Prostate gland (tissue), 2 donors: ENCODE measurements at regions not wholly inside any gene's neighbourhood (a gene's known extent, or its start where the extent isn't known, plus 50 kb on each side); places are given as distances from the start of the nearest gene placed in this dataset.

Experiments used
- DNase-seq: peaks from one replicate; pipeline ENCODE4 v3.0.0-alpha.2; 2019; ENCODE audit warnings: low spot score
- H3K27ac ChIP-seq, 2 donors: fragments of 200-600 bp; sonication (generic); 2 replicates each; pipeline ENCODE4 v1.5.1; 2017 to 2019
- H3K27me3 ChIP-seq: fragments of 200-600 bp; sonication (generic); replicated peaks from 2 replicates; pipeline ENCODE4 v1.5.1; 2019; ENCODE audit not compliant: insufficient read depth
- H3K36me3 ChIP-seq, 2 donors: fragments of 200-600 bp; sonication (generic); 1 replicate in 1 of 2; 2 replicates in 1 of 2; pipeline versions ENCODE4 v1.5.1 to v1.8.1; 2017 to 2019
- H3K4me1 ChIP-seq: fragments of 200-600 bp; sonication (generic); replicated peaks from 2 replicates; pipeline ENCODE4 v1.5.1; 2019
- H3K4me3 ChIP-seq, 2 donors: fragments of 200-600 bp; sonication (generic); 2 replicates each; pipeline ENCODE4 v1.5.1; 2017 to 2019
- H3K9me3 ChIP-seq: fragments of 200-600 bp; sonication (generic); 2 replicates; pipeline ENCODE4 v1.5.1; 2017
- POLR2A ChIP-seq: fragments of 450-650 bp; IDR thresholded peaks from one replicate; pipeline ENCODE4 v1.6.1; 2016; ENCODE audit warnings: antibody characterized with exemption, mild to moderate bottlenecking
- POLR2AphosphoS5 ChIP-seq: sonication (generic); formaldehyde crosslinking; IDR thresholded peaks from one replicate; pipeline ENCODE4 v1.6.1; 2017; ENCODE audit warnings: antibody characterized with exemption
- WGBS: methylation state at CpG from one replicate; pipeline ENCODE4 v1.1.5; 2018; 5-methylcytosine and 5-hydroxymethylcytosine counted together
- intact Hi-C: fragments of 100-400 bp; cut with DNase I; formaldehyde crosslinking; loops from one replicate; pipeline ENCODE4 v1.14.2; 2022
- TF ChIP-seq, protein P1 (sequence below), 4 experiments: fragments of 200-600 bp in 2 of 4; fragments of 450-650 bp in 2 of 4; sonication (generic) in 2 of 4; IDR thresholded peaks; 1 replicate in 3 of 4; 2 replicates in 1 of 4; pipeline ENCODE4 v1.5.1; 2016 to 2019; ENCODE audit warnings: antibody characterized with exemption in 4 of 4, mild to moderate bottlenecking in 2 of 4, moderate library complexity in 2 of 4

DNA sequence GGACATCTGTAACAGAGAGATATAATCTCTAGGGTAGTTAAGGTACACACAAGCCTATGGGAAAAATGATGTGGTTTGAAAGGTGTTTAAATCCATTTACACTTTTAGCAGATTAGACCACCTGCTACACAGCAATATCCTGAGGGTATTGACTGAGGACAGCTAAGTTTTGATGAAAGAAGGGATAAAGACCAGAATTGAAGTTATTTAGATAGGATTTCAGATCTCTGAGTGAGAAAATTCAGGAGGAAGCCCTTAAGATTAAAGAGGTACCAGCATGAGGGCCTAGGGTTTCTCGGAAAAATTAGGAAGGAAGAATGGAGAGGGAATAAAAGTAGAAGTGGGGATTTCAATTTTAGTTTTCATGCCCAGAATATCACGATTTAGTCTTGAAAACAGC, 267.3 kb downstream of the COX7C start:
- Histone ChIP-seq H3K4me1 (no peaks in the 10 kb centered on the region), H3K9me3 (no peaks in the 10 kb centered on the region), H3K27me3 (no peaks in the 10 kb centered on the region), H3K4me3 (no peak overlapping the region), H3K27ac (no peak overlapping the region), H3K36me3 (no peaks in the 10 kb centered on the region)
- WGBS = 95% methylated on average over 2 of the region's 2 CpGs
- no peak for DNase-seq
- TF ChIP-seq POLR2A (no peak), POLR2AphosphoS5 (no peak)
- TF ChIP-seq, protein P1, sequence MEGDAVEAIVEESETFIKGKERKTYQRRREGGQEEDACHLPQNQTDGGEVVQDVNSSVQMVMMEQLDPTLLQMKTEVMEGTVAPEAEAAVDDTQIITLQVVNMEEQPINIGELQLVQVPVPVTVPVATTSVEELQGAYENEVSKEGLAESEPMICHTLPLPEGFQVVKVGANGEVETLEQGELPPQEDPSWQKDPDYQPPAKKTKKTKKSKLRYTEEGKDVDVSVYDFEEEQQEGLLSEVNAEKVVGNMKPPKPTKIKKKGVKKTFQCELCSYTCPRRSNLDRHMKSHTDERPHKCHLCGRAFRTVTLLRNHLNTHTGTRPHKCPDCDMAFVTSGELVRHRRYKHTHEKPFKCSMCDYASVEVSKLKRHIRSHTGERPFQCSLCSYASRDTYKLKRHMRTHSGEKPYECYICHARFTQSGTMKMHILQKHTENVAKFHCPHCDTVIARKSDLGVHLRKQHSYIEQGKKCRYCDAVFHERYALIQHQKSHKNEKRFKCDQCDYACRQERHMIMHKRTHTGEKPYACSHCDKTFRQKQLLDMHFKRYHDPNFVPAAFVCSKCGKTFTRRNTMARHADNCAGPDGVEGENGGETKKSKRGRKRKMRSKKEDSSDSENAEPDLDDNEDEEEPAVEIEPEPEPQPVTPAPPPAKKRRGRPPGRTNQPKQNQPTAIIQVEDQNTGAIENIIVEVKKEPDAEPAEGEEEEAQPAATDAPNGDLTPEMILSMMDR (IDR thresholded peaks at IDR 0.05) = no peak
- intact Hi-C loops = no loop called here

DNA sequence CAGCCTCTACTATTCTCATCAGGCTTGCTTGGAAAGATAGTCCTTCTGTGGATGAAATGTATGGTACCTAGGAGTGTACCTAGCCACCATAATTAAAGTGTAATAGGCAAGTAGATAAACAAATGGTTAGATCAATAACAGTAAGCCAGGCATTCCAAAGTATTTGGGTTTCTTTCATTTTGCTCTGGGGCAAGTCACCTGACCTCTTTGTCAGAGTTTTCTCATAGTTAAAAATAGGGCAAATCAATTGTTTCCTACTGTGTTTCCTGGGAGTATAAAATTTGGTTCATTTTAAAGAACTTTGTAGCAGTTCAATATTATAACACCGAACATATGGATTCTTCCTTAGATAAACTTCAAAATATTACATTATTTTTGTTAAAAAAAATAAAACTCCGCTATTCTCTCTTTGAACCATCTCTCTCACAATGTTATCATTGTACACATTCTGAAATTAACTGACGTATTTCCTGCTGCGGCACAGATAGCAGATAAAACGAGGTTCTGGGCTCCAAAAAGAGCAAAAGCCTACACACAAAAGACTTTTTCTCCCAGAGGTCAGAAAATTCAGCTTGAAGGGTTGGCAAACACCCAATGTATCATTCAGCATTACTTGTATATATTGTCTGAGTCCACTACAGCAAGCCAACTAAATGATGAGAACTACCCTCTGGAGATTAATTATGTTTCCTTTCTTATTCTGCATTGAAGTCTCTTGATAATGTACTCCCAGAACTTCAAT, 267.9 kb downstream of the COX7C start:
- Histone ChIP-seq H3K4me3 (no peak overlapping the region), H3K4me1 (no peaks in the 10 kb centered on the region), H3K9me3 (no peaks in the 10 kb centered on the region), H3K36me3 (no peaks in the 10 kb centered on the region), H3K27ac (no peak overlapping the region), H3K27me3 (no peaks in the 10 kb centered on the region)
- WGBS = 46% methylated on average over 5 of the region's 5 CpGs
- DNase-seq = no peak
- intact Hi-C loops = no loop called here
- no peak for TF ChIP-seq POLR2AphosphoS5

DNA sequence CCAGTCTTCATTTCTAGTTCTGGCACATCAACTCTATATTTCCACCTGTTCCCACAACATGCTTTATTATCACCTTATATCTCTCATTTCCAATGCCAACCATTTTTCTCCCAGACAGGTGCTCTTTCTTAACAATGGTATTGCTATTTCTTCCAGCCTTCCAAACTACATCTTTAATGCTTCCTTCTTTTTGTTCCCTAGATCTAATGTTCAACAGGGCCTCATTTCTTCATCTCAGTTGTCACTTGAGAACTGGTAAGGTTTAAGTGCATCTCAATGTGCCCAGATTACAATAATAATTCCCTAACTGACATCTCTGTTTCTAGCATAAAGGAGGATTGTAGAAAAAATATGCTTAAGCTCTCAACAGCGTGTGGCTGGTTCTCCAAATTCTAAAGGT, 272.6 kb downstream of the COX7C start:
- Histone ChIP-seq H3K36me3 (no peaks in the 10 kb centered on the region), H3K27ac (no peak overlapping the region), H3K4me3 (no peak overlapping the region), H3K4me1 (no peaks in the 10 kb centered on the region), H3K9me3 (no peaks in the 10 kb centered on the region), H3K27me3 (no peaks in the 10 kb centered on the region)
- TF ChIP-seq POLR2AphosphoS5 = no peak
- TF ChIP-seq POLR2A = no peak
- TF ChIP-seq, protein P1 (IDR thresholded peaks at IDR 0.05) = no peak
- DNase-seq = no peak
- intact Hi-C loops = no loop called here
- 63% methylated on average over 1 of the region's 1 CpG for WGBS

DNA sequence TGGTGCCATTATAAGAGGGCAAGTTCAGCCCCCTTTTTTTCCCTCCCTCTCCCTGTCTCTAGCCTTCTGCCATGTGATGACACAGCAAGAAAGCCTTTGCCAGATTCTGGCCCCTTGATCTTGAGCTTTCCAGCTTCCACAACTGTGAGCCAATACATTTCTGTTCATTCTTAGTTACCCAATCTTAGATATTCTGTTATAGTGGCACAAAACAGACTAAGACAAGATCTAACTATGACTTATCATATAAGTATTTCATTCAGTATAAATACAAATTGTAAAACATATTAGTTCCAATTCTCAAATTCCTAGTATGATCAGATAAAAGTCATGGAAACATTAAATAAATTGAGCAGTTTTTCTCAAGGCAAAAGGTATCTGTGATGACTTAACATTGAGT, 276.3 kb downstream of the COX7C start:
- Histone ChIP-seq H3K9me3 (no peaks in the 10 kb centered on the region), H3K27me3 (no peaks in the 10 kb centered on the region), H3K4me3 (no peak overlapping the region), H3K4me1 (no peaks in the 10 kb centered on the region), H3K36me3 (no peaks in the 10 kb centered on the region), H3K27ac (no peak overlapping the region)
- no peak for DNase-seq
- intact Hi-C loops = no loop called here
- TF ChIP-seq, protein P1 (IDR thresholded peaks at IDR 0.05) = no peak
- no peak for TF ChIP-seq POLR2A
- no peak for TF ChIP-seq POLR2AphosphoS5

DNA sequence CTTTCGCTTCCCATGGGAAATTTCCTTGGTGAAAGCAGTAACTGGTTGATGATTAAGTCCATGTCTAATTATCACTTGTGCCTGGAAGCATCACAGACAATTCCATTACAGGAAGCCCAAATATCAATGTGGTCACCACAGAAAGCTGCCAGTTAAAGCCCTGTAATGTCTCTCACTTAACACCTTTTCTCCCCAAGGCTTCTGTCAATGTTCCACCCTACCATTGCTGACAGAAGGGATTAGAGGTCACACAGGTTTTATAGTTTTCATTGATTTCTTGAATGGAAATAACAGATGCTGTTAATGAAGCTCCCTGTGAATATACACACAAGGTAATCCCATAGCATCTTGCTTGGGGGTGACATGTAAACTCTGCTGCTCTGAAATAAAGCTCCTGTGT, 279.2 kb downstream of the COX7C start:
- TF ChIP-seq POLR2A (no peak), POLR2AphosphoS5 (no peak)
- TF ChIP-seq, protein P1 (IDR thresholded peaks at IDR 0.05) = no peak
- no peak for DNase-seq
- WGBS = 81% methylated on average over 1 of the region's 1 CpG
- Histone ChIP-seq H3K36me3 (no peaks in the 10 kb centered on the region), H3K9me3 (no peaks in the 10 kb centered on the region), H3K27me3 (no peaks in the 10 kb centered on the region), H3K27ac (no peak overlapping the region), H3K4me1 (no peaks in the 10 kb centered on the region), H3K4me3 (no peak overlapping the region)
- intact Hi-C loops = no loop called here
